ENCODE measurements at regions not wholly inside any gene's neighbourhood (a gene's known extent, or its start where the extent isn't known, plus 50 kb on each side); places are given as distances from the start of the nearest gene placed in this dataset.

DNA sequence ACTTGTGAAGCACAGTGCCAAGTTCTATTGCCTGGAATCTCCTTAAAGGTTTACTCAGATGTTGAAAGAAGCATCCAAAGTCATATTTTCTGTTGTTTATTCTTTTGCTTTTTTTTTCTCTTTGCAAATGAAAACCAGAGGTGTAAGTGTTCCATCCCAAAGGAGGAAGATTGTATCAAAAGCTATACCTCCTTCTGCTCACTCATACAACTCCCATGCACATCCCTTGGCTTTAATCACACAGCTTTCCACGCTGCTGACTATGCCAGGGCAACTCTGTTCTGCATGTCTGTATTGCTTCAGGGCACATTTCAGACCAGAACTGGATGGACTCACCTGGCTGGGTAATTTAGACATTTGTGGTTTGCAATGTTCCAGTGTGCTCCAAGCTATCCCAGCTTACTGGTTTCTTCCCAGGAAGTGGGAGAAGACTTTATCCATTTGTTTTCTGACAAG lies 399.6 kb upstream of the TBL1XR1 start:
- intact Hi-C loops (cut with DNase I), result loop anchor here (5.0 to 10.0 kb wide), 4 partner anchors 150 to 402 kb away; partner anchors contain the start of gene TBL1XR1
- Histone ChIP-seq H3K4me1 (peaks cover 0 to 63% (median 51%) of the 10 kb centered on the region in 4 donors), H3K36me3 (no peaks in the 10 kb centered on the region), H3K4me3 (no peak overlapping the region), H3K27me3 (no peaks in the 10 kb centered on the region), H3K27ac (peak overlapping the region; percentile 69 to 84 (median 79)), H3K9me3 (no peaks in the 10 kb centered on the region)
- DNase-seq, result peak; percentile 65
- WGBS, 2 donors, result 86 to 91% methylated on average over 1 of the region's 1 CpG
- peak in 2 of 4 donors; percentile 5 to 44 for TF ChIP-seq POLR2AphosphoS5 (IDR thresholded peaks at IDR 0.05)
- TF ChIP-seq EP300 (IDR thresholded peaks at IDR 0.05), result peak in 1 of 4 donors; percentile 13
- TF ChIP-seq POLR2A (IDR thresholded peaks at IDR 0.05), result no peak

GRCh38 chr3:177597311-177598096 lies 400.2 kb upstream of the TBL1XR1 start:
- Histone ChIP-seq H3K27ac (peak overlapping the region; percentile 69 to 84 (median 79)), H3K36me3 (no peaks in the 10 kb centered on the region), H3K9me3 (no peaks in the 10 kb centered on the region), H3K27me3 (no peaks in the 10 kb centered on the region), H3K4me1 (peaks cover 0 to 68% (median 55%) of the 10 kb centered on the region in 4 donors), H3K4me3 (peak overlapping the region in 2 of 4 donors; percentile 0 to 7)
- intact Hi-C loops (cut with DNase I), result loop anchor here (5.0 to 10.0 kb wide), 4 partner anchors 150 to 403 kb away; partner anchors contain the start of gene TBL1XR1
- peak; percentile 84 for DNase-seq
- 28 to 52% methylated on average over 10 of the region's 10 CpGs for WGBS, 2 donors
- no peak for TF ChIP-seq CTCF (IDR thresholded peaks at IDR 0.05)
- TF ChIP-seq POLR2AphosphoS5 (IDR thresholded peaks at IDR 0.05), result peak in 2 of 4 donors; percentile 36 to 77
- TF ChIP-seq POLR2A (IDR thresholded peaks at IDR 0.05), result no peak
- peak in 1 of 4 donors; percentile 26 for TF ChIP-seq EP300 (IDR thresholded peaks at IDR 0.05)

- no peak for DNase-seq
- WGBS, 2 donors, result 69 to 86% methylated on average over 4 of the region's 4 CpGs
- no peaks in the 10 kb centered on the region for H3K27me3 ChIP-seq
- H3K27ac ChIP-seq, result peak overlapping the region; percentile 69 to 84 (median 79)
- H3K4me3 ChIP-seq, result no peak overlapping the region
- H3K9me3 ChIP-seq, result no peaks in the 10 kb centered on the region
- TF ChIP-seq EP300 (IDR thresholded peaks at IDR 0.05), result no peak
- TF ChIP-seq POLR2AphosphoS5 (IDR thresholded peaks at IDR 0.05), result no peak
- no peak for TF ChIP-seq CTCF (IDR thresholded peaks at IDR 0.05)
- TF ChIP-seq POLR2A (IDR thresholded peaks at IDR 0.05), result no peak
- no peaks in the 10 kb centered on the region for H3K36me3 ChIP-seq
- intact Hi-C loops (cut with DNase I), result loop anchor here (5.0 to 10.0 kb wide), 4 partner anchors 151 to 403 kb away; partner anchors contain the start of gene TBL1XR1
- peaks cover 0 to 76% (median 62%) of the 10 kb centered on the region in 4 donors for H3K4me1 ChIP-seq
Measured at GRCh38 chr3:177598097-177598833, 401.0 kb upstream of the TBL1XR1 start.

GRCh38 chr3:177599326-177599725 lies 402.0 kb upstream of the TBL1XR1 start:
- no peak overlapping the region for H3K4me3 ChIP-seq
- H3K27me3 ChIP-seq, result no peaks in the 10 kb centered on the region
- 58 to 82% methylated on average over 2 of the region's 2 CpGs for WGBS, 2 donors
- no peak for DNase-seq
- H3K4me1 ChIP-seq, result peaks cover 0 to 86% (median 68%) of the 10 kb centered on the region in 4 donors
- peak overlapping the region in 3 of 4 donors; percentile 77 to 84 (median 81) for H3K27ac ChIP-seq
- H3K36me3 ChIP-seq, result no peaks in the 10 kb centered on the region
- H3K9me3 ChIP-seq, result no peaks in the 10 kb centered on the region
- TF ChIP-seq POLR2A (IDR thresholded peaks at IDR 0.05) (no peak), CTCF (IDR thresholded peaks at IDR 0.05) (no peak), POLR2AphosphoS5 (IDR thresholded peaks at IDR 0.05) (no peak), EP300 (IDR thresholded peaks at IDR 0.05) (no peak)
- intact Hi-C loops (cut with DNase I), result loop anchor here (5.0 to 10.0 kb wide), 4 partner anchors 152 to 405 kb away; partner anchors contain the start of gene TBL1XR1
